PC-9 (cell line): ENCODE measurements at regions not wholly inside any gene's neighbourhood (a gene's known extent, or its start where the extent isn't known, plus 50 kb on each side); places are given as distances from the start of the nearest gene placed in this dataset.

Experiments
- BruUV-seq: library from RNA; stranded (reverse); fragments of 400-500 nt; replicated peaks from 2 replicates; lab custom pipeline; 2021; lab: Mats Ljungman, UMichigan
- CTCF ChIA-PET: fragments of 300-600 bp; sonication (Branson Sonifier 250); formaldehyde crosslinking; loops from one replicate; lab custom pipeline; 2022; ENCODE audit warnings: antibody characterized with exemption; lab: Charles Lee
- POLR2A ChIA-PET: fragments of 300-600 bp; sonication (Branson Sonifier 250); formaldehyde crosslinking; loops from one replicate; lab custom pipeline; 2022; ENCODE audit warnings: antibody characterized with exemption; ENCODE audit not compliant: unreplicated experiment; lab: Charles Lee
- DNase-seq, 2 experiments: peaks; one replicate each; pipeline versions ENCODE4 v3.0.0 to v3.0.0-alpha.2; 2015 to 2022; ENCODE audit warnings: mixed read lengths in 1 of 2
- H2AFZ ChIP-seq: fragments of 200-600 bp; sonication (generic); 2 replicates; pipeline ENCODE4 v1.8.1; 2017; ENCODE audit warnings: antibody characterized with exemption
- H3F3A ChIP-seq: fragments of 200-600 bp; sonication (generic); 2 replicates; pipeline ENCODE4 v1.8.1; 2017; ENCODE audit warnings: antibody characterized with exemption, mild to moderate bottlenecking, low read depth; ENCODE audit not compliant: insufficient read depth
- H3K27ac ChIP-seq: fragments of 200-600 bp; sonication (generic); 2 replicates; pipeline ENCODE4 v1.6.1; 2016; ENCODE audit warnings: mixed run types
- H3K27me3 ChIP-seq: fragments of 200-600 bp; sonication (generic); 2 replicates; pipeline ENCODE4 v1.6.1; 2016; ENCODE audit warnings: low read depth, mixed run types; ENCODE audit not compliant: insufficient read depth
- H3K36me3 ChIP-seq: fragments of 200-600 bp; sonication (generic); 2 replicates; pipeline ENCODE4 v1.6.1; 2016; ENCODE audit warnings: low read depth, mixed run types
- H3K4me1 ChIP-seq: fragments of 200-600 bp; sonication (generic); replicated peaks from 2 replicates; pipeline ENCODE4 v1.6.1; 2016; ENCODE audit warnings: mixed run types; ENCODE audit not compliant: insufficient read depth
- H3K4me2 ChIP-seq: fragments of 200-600 bp; sonication (generic); 2 replicates; pipeline ENCODE4 v1.6.1; 2017; ENCODE audit warnings: mixed run types
- H3K4me3 ChIP-seq: fragments of 200-600 bp; sonication (generic); 2 replicates; pipeline ENCODE4 v1.6.1; 2016; ENCODE audit warnings: mixed run types
- H3K79me2 ChIP-seq: fragments of 200-600 bp; sonication (generic); 2 replicates; pipeline ENCODE4 v1.6.1; 2017; ENCODE audit warnings: low read depth, mixed run types
- H3K9me2 ChIP-seq: fragments of 200-600 bp; sonication (generic); 2 replicates; pipeline ENCODE4 v1.8.1; 2017; ENCODE audit warnings: mild to moderate bottlenecking; ENCODE audit not compliant: insufficient read depth
- H3K9me3 ChIP-seq: fragments of 200-600 bp; sonication (generic); 2 replicates; pipeline ENCODE4 v1.8.1; 2016; ENCODE audit warnings: low read depth; ENCODE audit not compliant: insufficient read depth
- H4K20me1 ChIP-seq: fragments of 200-600 bp; sonication (generic); 2 replicates; pipeline ENCODE4 v1.8.1; 2017; ENCODE audit not compliant: insufficient read depth
- EZH2 ChIP-seq: fragments of 200-600 bp; sonication (generic); IDR thresholded peaks from 2 replicates; pipeline ENCODE4 v1.8.0; 2017; ENCODE audit warnings: antibody characterized with exemption, low read depth
- intact Hi-C: fragments of 100-400 bp; cut with micrococcal nuclease; formaldehyde crosslinking; loops from one replicate; pipeline ENCODE4 v1.10.0; 2022; ENCODE audit not compliant: unreplicated experiment
- TF ChIP-seq, protein P1 (sequence below): fragments of 200-600 bp; sonication (generic); conservative IDR thresholded peaks from 2 replicates; pipeline ENCODE4 v1.6.1; 2017; ENCODE audit warnings: mixed run types, antibody characterized with exemption, mild to moderate bottlenecking, moderate library complexity

DNA sequence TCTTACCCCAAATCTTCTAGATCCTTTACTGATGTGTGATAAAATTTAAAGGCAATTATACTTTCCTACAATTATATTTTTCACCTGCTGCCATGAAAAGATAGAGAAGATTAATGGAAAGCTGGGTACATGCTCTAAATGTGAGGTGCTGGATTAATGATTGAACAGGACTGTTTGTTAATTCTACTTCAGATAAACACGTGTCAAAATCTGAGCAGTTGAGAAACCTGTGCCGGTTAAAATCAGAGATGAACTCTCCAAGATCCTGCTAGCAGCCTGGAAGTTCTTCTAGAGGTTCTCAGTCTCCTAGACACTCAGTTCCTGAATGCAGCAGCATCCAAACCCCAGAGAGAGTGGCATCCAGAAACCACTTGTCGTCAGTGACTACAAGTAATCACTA lies 69.2 kb downstream of the INHBA start:
- Histone ChIP-seq H3K9me2 (0 out of 2 replicates have a peak, but pooled peaks cover 5% of the 10 kb centered on the region), H3K4me3 (no peak overlapping the region), H3K4me2 (no peak overlapping the region), H4K20me1 (no peaks in the 10 kb centered on the region), H3K27me3 (no peaks in the 10 kb centered on the region), H3F3A (no peaks in the 10 kb centered on the region), H3K27ac (no peak overlapping the region), H3K36me3 (no peaks in the 10 kb centered on the region), H3K79me2 (no peaks in the 10 kb centered on the region), H3K4me1 (no peaks in the 10 kb centered on the region), H2AFZ (peak overlapping the region; percentile 31; the same call in 1 of the 2 replicates), H3K9me3 (0 out of 2 replicates have a peak, but pooled peaks cover 2% of the 10 kb centered on the region)
- no TSS peak for BruUV-seq
- intact Hi-C loops, result no loop called here
- DNase-seq, result no peak
- ChIA-PET CTCF (no interaction called here), POLR2A (interaction anchor here (0.5 kb wide), 1 partner anchor 11 kb away, joined by 4 read pairs; no protein-coding TSS in a partner anchor)
- TF ChIP-seq EZH2, result no peak
- TF ChIP-seq, protein P1, sequence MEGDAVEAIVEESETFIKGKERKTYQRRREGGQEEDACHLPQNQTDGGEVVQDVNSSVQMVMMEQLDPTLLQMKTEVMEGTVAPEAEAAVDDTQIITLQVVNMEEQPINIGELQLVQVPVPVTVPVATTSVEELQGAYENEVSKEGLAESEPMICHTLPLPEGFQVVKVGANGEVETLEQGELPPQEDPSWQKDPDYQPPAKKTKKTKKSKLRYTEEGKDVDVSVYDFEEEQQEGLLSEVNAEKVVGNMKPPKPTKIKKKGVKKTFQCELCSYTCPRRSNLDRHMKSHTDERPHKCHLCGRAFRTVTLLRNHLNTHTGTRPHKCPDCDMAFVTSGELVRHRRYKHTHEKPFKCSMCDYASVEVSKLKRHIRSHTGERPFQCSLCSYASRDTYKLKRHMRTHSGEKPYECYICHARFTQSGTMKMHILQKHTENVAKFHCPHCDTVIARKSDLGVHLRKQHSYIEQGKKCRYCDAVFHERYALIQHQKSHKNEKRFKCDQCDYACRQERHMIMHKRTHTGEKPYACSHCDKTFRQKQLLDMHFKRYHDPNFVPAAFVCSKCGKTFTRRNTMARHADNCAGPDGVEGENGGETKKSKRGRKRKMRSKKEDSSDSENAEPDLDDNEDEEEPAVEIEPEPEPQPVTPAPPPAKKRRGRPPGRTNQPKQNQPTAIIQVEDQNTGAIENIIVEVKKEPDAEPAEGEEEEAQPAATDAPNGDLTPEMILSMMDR, result no peak

DNA sequence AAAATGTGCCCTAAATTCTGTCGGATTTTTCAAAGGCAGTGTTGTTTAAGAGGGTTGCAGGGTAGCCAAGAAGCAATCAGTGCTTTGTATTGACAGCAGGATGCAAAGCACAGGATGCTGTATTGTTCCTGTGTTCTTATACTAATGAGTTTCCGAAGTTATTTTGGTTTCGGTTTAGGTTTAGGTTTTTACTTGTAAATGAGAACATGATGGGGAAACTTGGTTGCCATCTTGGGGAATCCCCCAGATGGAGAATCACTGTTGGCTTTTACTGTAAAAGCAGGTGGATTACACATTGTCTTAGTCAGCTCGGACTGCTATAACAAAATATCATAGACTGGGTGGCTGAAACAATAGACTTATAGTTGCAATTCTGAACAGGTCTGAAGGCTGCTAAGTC lies 72.1 kb downstream of the INHBA start:
- H3K9me3 ChIP-seq, result no peaks in the 10 kb centered on the region
- no peaks in the 10 kb centered on the region for H3K4me1 ChIP-seq
- H2AFZ ChIP-seq, result no peak overlapping the region
- intact Hi-C loops, result no loop called here
- no peaks in the 10 kb centered on the region for H3K9me2 ChIP-seq
- no peak overlapping the region for H3K27ac ChIP-seq
- no peak for TF ChIP-seq EZH2
- TF ChIP-seq, protein P1, result no peak
- H3K27me3 ChIP-seq, result no peaks in the 10 kb centered on the region
- no peak for DNase-seq
- no TSS peak for BruUV-seq
- ChIA-PET POLR2A (no interaction called here), CTCF (no interaction called here)
- no peak overlapping the region for H3K4me2 ChIP-seq
- no peaks in the 10 kb centered on the region for H3K79me2 ChIP-seq
- no peaks in the 10 kb centered on the region for H3F3A ChIP-seq
- H4K20me1 ChIP-seq, result no peaks in the 10 kb centered on the region
- H3K4me3 ChIP-seq, result no peak overlapping the region
- H3K36me3 ChIP-seq, result no peaks in the 10 kb centered on the region

DNA sequence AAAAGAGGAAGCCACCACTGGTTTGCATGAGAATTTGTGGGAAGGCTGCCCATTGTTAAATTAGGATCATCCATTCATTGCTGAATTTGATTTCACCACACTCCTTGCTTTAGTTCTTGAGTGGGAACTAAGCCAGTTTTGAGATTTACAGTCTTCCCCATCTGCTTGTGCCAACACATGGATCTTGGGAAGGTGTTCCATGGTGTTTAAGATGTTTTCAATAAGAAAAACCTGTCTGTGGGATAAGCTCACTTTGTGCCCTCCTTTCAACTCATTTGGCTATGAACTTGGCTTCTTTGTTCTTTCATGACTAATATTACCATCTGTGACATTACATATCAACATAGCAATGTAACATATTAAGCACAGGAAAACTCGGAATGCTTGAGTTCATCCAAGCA lies 73.2 kb downstream of the INHBA start:
- Histone ChIP-seq H4K20me1 (no peaks in the 10 kb centered on the region), H3K79me2 (no peaks in the 10 kb centered on the region), H3K27me3 (no peaks in the 10 kb centered on the region), H3K9me3 (no peaks in the 10 kb centered on the region; the same call in 1 of the 2 replicates), H2AFZ (no peak overlapping the region), H3K9me2 (no peaks in the 10 kb centered on the region), H3K4me3 (no peak overlapping the region), H3K4me2 (no peak overlapping the region), H3K4me1 (no peaks in the 10 kb centered on the region), H3K36me3 (no peaks in the 10 kb centered on the region), H3F3A (no peaks in the 10 kb centered on the region), H3K27ac (no peak overlapping the region)
- POLR2A ChIA-PET, result no interaction called here
- DNase-seq, result no peak
- no peak for TF ChIP-seq EZH2
- TF ChIP-seq, protein P1, result no peak
- BruUV-seq, result no TSS peak
- CTCF ChIA-PET, result no interaction called here
- intact Hi-C loops, result no loop called here
